ENCODE measurements at regions not wholly inside any gene's neighbourhood (a gene's known extent, or its start where the extent isn't known, plus 50 kb on each side); places are given as distances from the start of the nearest gene placed in this dataset.

DNA sequence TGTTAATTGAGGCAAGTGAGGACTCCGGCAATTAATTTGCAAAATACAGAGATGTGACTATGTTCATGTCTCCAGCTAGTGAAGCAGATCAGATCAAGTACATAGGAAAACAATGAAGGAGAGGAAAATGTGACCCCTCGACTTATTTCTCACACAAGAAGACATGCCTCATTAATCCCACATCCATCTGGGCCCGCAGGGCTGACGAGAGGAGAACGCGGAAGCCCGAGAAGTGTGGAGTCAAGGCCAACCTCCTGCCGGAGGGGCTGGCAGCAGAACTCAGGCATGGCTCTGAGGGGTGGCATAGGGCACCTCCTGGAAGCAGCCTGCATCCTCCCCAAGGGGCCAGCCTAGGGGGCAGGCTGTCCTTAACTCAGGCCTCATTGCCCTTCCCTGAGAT is 54.4 kb downstream of the ZNF503 start:
- peak; percentile 58 for DNase-seq

DNA sequence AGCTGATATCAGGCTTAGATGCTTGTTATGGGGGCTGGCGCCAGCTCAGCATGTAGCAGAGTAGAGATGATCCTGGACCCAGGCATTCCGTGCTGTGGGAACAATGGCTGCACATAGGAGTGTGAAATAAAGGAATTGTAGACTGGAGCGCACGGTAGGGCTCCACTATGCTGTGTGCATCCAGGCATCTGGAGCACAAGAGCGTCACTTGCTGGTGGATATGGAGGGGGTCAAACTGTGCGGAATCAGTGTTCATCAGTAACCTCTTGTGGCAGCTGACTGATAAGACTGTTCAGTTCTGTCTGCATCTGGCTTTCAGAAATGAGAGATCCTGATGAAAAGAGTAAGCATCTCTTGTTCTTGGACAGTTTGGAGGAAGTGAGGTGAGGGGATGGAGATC is 55.8 kb downstream of the ZNF503 start:
- no peak for DNase-seq

DNA sequence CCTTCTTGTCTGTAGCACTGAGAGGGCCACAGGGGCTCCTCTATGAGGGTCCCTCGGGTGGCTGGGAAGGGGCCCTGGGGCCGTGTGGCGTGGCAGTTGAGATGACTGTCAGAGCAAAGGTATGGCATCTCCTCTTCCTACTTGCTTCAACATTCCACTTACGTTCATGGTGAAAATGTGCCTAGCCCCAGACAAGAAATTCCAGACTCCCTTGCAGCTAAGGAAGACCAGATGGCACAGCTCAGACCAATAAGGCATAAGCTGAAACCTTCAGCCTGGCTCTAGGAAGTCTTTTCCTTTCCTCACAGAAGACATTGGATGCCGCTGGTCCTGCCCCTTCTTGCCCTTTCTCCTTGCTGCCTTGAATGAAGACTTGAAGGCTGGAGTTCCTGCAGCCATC is 57.4 kb downstream of the ZNF503 start:
- no peak for DNase-seq

DNA sequence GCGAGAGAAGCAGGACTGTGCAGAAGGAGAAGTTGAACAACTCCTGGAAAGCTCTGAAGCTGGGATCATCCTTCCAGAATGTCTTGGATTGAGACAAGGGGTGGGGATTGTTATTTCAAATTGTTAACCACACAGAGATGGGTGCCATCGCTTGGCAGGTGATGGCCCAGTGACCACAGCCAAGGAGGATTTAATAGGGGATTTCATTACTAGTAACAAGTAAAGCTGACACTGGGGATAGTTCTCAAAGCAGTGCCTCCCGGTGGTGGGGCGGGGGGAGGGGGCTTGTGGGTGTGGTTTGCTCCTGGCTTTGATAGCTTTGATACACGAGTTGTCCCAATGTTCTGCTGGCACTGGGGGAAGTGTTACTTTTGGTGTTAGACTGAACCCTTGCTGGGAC is 59.2 kb downstream of the ZNF503 start:
- DNase-seq = no peak

DNA sequence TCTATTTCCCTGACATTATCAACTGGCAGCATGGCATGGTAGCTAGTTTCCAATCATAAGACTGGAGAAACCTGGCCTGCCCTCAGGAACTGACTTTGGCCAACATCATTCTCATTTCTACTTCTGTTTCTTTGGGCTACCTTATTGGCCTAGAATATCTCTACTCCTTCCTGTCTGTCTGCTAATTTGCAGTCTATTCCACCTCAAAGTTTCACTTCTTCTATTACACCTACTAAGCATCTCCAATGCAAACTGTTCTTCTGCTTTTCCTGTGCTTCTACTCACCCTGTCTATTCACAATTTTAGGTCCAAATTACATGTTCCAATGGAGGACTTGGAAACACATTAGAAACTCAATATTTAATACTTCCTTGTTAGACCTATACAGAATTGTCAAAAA is 65.6 kb downstream of the ZNF503 start:
- no peak for DNase-seq

DNA sequence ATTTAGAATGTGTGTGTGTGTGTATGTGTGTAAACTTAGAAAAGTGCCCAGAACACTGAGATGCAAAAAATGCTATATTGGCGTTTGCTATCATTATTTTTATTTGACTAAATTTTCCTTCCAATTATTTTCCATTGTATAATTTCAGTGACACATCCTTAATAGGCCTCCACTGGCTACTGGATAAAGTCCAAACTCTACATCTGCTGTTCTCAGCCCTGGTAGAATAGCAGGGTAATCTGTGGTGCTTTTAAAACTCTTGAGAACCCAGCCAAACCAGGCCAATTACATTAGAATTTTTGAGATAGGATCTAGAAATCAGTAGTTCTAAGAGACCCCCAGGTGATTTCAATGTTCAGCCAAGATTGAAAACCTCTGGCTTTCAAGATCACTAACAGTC is 66.4 kb downstream of the ZNF503 start:
- no peak for DNase-seq

DNA sequence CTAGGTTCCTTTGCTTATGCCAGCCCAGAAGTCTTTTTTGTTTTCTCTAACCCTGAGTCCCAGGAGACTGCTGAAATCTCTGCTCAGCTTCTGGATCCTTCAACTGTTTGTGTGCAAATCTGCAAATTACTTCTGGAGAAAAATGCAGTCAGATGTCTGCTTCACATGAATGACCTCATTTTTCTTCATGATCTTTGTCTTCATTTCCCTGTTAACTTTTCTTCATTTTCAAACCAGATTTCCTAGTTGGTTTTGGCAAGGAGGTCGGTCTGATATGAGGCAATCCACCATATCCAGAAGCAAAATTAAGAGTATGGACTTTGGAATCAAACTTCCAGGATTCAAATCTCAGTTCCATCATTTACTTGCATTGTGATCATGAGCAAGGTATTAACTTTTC is 66.8 kb downstream of the ZNF503 start:
- DNase-seq = no peak

DNA sequence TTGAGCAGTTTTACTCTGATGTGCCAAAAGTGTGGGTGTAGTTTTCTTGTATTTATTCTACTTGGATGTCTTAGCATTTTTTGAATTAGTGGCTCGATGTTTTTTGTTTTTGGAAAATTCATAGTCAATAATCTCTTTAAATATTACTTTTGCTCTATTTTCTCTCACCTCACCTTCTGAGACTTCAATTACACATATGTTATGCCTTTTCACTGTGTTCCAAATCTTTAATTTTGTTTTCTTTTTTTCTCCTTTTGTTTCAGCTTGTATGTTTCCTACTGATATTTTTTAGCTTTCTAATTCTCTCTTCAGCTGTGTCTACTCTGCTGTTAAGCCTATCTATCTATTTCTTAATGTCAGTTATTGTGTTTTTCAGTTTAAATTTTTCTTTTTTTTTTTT is 69.5 kb downstream of the ZNF503 start:
- DNase-seq = no peak

DNA sequence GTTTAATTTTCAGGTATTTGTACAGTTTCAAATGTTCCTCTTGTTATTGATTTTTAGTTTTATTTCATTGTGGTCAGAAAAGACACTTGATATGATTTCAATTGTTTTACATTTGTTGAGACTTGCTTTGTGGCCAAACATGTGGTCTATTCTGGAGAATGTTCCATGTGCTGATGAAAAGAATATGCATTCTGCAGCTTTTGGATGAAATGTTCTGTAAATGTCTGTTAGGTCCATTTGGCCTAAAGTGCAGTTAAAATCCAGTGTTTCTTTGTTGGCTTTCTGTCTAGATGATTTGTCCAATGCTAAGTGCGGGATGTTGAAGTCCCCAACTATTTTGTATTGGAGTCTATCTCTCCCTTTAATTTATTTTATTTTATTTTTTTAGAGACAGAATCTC is 70.5 kb downstream of the ZNF503 start:
- no peak for DNase-seq

DNA sequence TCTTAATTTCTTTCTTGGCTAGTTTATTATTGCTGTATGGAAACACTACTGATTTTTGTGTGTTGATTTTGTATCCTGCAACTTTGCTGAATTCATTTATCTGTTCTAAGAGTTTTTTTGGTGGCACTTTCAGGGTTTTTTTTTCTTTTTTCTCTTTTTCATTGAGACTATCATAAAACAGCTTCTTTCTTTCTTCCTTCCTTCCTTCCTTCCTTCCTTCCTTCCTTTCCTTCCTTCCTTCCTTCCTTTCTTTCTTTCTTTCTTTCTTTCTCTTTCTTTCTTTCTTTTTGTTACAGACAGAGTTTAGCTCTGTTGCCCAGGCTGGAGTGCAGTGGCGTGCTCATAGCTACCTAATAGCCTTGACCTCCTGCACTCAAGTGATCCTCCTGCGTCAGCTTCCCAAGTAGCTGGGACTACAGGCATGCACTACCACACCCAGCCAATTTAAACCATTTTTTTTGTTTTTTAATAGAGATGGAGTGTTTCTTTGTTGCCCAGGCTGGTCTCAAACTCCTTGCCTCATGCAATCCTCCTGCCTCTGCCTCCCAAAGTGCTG is 72.3 kb downstream of the ZNF503 start:
- no peak for DNase-seq

DNA sequence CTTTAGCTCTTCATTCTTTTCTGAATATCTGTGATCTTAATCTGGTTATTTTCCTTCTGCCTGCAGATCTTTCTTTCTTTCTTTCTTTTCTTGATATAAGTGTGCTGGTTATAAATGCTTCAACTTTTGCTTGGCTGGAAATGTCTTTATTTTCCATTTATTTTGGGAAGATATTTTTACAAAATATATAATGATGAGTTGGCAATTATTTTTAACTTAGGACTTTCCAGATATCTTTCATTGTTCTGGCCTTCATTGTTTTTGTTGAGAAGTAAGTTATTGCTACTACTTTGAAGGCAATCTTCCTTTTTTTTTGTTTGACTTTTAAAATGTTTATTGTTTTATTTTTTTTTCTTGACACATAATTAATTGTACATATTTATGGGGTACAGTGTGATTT is 75.3 kb downstream of the ZNF503 start:
- DNase-seq = no peak

DNA sequence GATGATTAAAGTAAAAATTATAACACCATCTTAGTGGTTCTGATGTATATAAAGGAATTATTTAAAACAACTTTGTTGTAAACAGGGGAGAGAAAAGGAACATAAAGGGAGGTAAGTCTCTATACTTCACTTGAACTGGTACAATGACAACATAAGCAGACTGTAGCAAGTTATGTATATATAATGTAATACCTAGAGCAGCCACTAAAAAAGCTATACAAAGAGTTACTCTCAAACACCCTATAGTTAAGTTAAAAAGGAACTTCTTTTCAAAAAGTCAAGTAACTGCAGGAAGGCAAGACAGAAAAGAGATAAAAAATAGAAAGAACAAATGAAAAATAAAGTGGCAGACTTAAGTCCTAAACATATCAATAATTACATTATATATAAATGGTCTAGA is 82.3 kb downstream of the ZNF503 start:
- no peak for DNase-seq

DNA sequence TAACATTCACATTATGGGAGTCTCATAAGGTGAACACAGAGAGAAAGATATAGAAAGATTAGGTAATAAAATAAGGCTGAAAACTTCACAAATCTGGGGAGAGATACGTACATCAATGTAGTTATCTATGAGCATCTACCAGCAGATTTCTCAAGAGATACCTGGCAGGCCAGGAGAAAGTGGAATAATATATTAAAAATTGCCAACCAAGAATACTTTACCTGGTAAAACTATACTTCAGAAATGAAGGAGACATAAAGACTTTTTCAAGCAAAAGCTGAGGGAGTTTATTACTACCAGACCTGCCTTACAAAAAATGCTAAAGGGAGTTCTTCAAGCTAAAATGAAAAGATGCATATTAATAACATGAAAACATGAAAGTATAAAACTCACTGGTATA is 78.8 kb upstream of the COMTD1 start:
- DNase-seq = no peak

DNA sequence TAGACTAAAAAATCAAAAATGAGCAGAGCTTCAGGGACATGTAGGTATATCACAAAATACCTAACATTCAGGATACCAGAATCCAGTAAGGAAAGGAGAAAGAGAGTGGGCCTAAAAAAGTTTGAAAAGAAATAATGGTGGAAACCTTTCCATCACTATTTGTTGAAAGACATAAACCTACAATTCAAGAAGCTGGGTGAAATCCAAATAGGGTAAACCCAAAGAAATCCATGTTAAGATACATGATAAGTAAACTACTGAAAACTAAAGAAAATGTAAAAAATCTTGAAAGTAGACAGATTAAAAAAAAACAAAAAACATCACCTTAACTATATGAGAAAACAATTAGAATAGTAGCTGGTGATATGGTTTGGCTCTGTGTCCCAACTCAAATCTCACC is 76.7 kb upstream of the COMTD1 start:
- no peak for DNase-seq

DNA sequence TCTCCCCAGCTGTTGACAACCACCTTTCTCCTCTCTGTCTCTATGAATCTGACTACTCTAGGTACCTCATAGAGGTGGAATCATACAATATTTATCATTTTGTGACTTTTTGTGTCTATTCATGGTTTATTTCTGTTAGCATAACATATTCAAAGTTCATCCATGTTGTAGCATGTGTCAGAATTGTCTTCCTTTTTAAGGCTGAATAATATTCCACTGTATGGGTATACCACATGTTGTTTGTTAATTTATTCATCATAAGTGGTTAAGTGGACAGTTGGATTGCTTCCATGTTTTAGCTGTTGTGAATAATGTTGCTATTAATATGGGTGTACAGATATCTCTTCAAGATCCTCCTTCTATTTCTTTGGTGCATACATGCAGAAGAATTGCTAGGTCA is 69.9 kb upstream of the COMTD1 start:
- DNase-seq = no peak

DNA sequence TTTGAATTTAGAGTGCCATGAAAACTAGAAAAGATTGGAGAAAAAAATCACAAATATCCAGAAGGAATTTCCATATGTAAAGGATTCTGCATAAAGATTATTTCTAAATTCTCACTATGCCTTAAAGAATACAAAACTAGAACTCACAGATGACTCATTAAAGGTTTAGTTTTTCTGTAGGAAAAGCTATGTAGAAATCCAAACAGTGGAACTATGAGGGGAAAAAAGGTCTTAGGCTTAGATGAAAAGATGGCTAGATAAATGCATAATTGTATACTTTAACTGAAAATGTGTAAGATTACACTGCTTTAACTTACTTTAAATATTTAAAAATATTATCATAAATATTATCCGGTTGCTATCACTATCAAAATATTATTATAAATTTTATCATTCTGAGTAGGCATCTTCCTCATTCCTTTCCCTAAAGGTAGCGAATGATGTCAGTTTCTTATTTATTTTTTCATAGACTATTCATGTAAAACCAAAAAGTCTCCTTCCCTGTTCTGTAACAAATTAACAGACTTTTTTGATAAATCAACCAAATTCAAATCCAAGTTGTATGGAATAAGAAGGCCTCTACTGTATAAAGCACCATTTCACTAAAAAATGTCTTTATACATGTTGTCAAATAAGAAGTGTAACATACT is 69.1 kb upstream of the COMTD1 start:
- DNase-seq = no peak

DNA sequence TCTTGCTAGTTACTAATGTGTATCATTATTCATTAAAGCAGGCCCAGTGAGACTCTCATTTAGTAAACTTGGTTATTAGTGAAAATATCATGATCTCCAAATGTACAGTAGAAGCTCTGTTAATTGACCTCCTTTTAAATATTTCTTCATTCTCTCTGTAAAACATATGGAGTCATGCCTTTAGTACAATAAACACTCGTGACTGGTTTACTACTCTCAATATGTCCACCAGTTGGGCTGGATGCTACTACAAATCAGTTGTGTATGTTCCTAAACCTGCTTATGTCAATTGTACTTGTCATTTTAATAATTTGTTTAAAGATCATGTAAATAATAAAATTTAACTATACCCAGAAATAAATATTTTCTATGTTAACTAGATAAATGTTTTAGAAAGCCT is 68.6 kb upstream of the COMTD1 start:
- no peak for DNase-seq

DNA sequence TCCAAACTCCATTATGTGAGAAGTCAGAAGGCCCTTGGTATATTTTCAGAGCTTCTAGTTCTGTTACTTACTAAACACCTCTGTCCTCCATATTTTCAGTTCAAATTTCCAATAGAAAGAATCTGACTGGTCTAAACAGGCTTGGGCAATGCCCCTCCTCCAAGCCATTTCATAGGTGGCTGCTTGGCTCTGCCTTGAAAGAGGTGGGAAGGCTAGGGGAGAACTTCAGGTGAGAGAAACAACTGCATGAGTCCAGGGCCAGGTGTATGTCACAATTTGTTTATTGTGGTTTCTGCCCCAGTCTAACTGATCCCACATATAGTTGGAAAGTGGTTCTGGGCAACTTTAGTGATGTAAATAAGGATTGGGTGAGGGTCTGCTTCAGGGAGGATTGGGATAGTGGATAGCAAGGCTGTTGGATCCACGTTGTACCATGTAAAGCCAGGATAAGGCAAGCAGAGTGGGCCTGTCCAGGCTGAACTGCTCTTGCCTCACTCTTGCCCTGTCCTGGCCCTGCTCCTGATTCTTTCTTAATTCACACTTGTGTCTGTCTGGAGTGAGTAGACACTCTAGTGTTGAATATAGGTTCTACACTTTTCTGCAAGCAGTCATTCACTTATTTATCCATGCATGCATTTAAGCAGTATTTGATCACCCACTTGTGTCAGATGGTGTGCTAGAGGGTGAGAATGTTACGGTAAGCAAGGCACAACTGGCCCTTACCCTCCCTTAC is 67.5 kb upstream of the COMTD1 start:
- no peak for DNase-seq

DNA sequence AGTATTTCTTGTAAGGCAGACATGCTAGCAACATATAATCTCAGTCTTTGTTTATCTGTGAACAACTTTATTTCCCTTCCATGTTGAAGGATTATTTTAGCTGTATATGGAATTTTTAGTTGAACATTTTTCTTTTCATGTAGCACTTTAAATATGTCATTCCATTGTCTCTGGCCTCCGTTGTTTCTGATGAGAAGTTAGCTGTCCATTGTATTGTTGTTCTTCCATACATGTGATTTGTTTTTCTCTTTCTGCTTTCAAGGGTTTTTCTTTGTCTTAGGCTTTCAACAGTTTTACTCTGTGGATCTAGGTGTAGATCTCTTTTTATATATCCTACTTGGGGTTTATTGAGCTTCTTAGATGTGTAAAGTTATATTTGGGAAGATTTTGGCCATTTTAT is 66.3 kb upstream of the COMTD1 start:
- no peak for DNase-seq

DNA sequence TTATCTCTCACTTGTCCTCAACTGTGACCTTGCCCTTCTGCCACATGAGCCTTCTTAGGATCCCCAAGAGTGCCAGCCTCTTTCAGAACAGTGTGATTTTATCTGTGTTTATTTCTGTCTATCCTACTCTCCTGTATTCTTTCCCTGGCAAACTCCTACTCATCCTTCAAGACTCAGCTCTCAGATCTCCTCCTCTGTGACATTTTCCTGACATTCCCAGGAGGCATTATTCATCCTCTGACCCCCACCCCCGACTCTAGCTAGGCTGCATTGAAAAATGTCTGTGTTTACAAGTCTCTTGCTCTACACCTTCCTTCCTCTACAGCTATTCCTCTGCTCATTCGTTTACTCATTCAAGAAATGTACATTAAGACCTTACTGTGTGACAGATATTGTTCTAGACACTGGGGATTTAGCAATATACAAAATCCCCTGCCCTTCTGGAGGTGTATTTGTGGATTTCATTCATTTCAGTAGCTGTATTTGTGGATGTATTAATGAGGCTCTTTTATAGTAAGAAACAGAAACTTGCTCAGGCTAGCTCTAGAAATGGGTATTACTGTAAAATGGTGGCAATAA is 61.4 kb upstream of the COMTD1 start:
- DNase-seq = no peak

DNA sequence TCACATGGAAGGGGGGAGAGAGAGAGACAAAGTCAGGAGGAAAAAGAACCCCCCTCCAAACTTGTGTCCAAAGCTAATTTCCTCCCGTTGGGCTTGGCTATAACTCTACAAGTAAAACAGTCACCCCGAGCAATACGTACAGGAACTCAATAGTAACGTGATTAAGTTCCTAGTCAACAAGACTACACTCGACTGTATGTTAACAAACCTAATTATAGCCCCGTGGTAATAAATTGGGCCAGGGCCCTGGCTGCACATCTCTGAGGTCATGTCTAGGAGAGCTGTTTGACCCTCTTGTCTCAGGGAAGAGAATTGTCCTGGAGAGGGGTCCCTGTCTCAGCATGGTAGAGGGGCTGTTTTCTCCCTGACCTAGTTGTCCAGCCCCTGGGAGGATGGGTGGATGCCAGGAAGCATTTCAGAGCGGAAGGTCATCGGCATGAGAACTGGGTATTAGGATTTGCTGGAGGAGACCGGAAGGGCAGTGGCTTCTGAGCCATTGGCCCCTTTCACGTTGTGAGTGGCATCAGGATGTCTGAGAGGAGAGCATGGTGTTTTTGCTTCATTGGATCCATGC is 60.2 kb upstream of the COMTD1 start:
- no peak for DNase-seq

DNA sequence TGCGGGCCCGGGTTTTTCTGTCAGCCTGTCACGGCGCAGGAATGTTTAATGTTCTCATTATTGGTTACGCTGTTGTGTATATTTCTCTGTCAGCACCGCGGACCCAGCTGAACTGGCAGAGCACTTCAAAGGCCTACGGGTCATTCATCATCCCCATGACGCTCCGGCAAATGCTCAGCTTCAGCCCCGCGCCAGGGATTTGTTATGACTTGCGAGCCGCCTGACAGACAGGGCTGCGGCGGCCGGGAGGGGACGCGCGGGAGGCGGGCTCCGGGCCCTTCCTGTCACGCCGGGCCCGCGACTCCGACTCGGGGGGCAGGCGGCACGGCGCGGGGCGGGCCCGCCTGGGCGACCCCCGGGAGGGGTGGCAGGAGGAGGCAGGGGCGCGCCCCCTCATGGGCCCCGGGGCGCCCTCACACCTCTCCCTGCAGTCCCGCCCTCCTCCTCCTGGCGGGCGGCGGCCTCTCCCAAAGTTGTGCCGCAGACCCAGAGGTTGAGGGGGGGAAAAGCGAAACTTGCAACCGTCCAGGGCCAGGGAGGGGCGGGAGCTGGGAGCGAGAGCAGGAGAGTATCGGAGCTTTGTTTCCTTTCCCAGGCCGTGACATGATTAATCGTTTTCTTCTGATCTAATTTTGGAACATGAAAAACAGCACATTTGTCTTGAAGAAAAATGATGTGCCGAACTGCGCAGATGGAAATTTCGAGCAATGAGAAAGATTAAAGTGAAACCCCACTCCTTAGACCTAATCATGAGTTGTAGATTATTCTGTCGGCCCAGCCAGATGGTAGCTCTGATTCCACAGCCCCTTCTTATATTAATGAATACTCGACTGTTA is 59.3 kb upstream of the COMTD1 start:
- DNase-seq = no peak

DNA sequence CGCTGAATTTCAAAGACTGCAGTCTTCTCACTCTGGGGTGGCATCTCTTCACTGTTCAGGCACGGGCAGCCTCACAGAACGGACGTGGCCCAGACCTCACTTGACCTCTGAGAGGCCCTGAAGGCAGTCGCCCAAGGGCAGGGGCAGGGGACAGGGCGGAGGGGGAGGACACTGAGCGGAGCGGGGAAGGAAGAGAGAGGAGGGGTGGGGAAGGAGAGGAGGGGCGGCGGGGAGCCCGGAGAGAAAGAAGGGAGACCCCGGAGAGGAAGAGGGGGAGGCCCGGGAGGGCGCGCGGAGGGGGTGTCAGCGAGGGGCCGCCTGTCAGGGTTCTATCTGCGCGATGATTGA is 58.7 kb upstream of the COMTD1 start:
- DNase-seq = no peak

Measured in DMS79 (cell line).